ENCODE measurements at regions not wholly inside any gene's neighbourhood (a gene's known extent, or its start where the extent isn't known, plus 50 kb on each side); places are given as distances from the start of the nearest gene placed in this dataset.

- TF ChIP-seq CTCF (IDR thresholded peaks at IDR 0.05; ENCODE audit: insufficient read depth, low read depth, low read length), result no peak
- no peak for TF ChIP-seq EZH2 (IDR thresholded peaks at IDR 0.05; ENCODE audit: insufficient read depth, low read length)
Observed at GRCh38 chr12:31815096-31815495, 86.3 kb upstream of the AMN1 start.
